NCI-H2227 (cell line): ENCODE measurements at regions not wholly inside any gene's neighbourhood (a gene's known extent, or its start where the extent isn't known, plus 50 kb on each side); places are given as distances from the start of the nearest gene placed in this dataset.
A peak's percentile ranks its signal among the peaks of the same experiment; 100 is the strongest.
"Not testable (repeated sequence)": the region's sequence is repeated elsewhere in the genome, so short reads cannot be mapped to it uniquely, and the experiment has no call there.

Experiments
- DNase-seq: peaks from one replicate; lab custom pipeline; 2025; ENCODE audit not compliant: unreplicated experiment; lab: John Stamatoyannopoulos, UW

- DNase-seq, result peak; percentile 4
Measured at GRCh38 chr4:9604031-9604892, 160.0 kb downstream of the DEFB131A start.

- not testable (repeated sequence) for DNase-seq
Measured at GRCh38 chr4:9604893-9605190, 160.6 kb downstream of the DEFB131A start.

- no peak for DNase-seq
Measured at GRCh38 chr4:9608300-9608699, 164.1 kb downstream of the DEFB131A start.

GRCh38 chr4:9610321-9610720, 166.1 kb downstream of the DEFB131A start:
- not testable (repeated sequence) for DNase-seq

- no peak for DNase-seq
Measured at GRCh38 chr4:9611101-9611500, 166.9 kb downstream of the DEFB131A start.

GRCh38 chr4:9636411-9636810, 145.0 kb upstream of the DRD5 start:
- DNase-seq, result not testable (repeated sequence)

- not testable (repeated sequence) for DNase-seq
Measured at GRCh38 chr4:9659678-9660077, 121.8 kb upstream of the DRD5 start.

GRCh38 chr4:9660955-9661354, 120.5 kb upstream of the DRD5 start:
- DNase-seq, result peak; percentile 6

GRCh38 chr4:9670725-9671124, 110.7 kb upstream of the DRD5 start:
- not testable (repeated sequence) for DNase-seq

- DNase-seq, result not testable (repeated sequence)
Measured at GRCh38 chr4:9677357-9677756, 104.1 kb upstream of the DRD5 start.

- no peak for DNase-seq
Measured at GRCh38 chr4:9679704-9680478, 101.5 kb upstream of the DRD5 start.

GRCh38 chr4:9683174-9683573, 98.3 kb upstream of the DRD5 start:
- not testable (repeated sequence) for DNase-seq

GRCh38 chr4:9685016-9685415, 96.4 kb upstream of the DRD5 start:
- not testable (repeated sequence) for DNase-seq

GRCh38 chr4:9685692-9686091, 95.7 kb upstream of the DRD5 start:
- no peak for DNase-seq

GRCh38 chr4:9690636-9691237, 90.7 kb upstream of the DRD5 start:
- DNase-seq, result not testable (repeated sequence)

- DNase-seq, result peak; percentile 92
Measured at GRCh38 chr4:9691238-9692065, 90.0 kb upstream of the DRD5 start.

GRCh38 chr4:9692791-9693491, 88.5 kb upstream of the DRD5 start:
- DNase-seq, result not testable (repeated sequence)

- DNase-seq, result not testable (repeated sequence)
Measured at GRCh38 chr4:9694403-9694802, 87.0 kb upstream of the DRD5 start.

GRCh38 chr4:9695994-9696393, 85.4 kb upstream of the DRD5 start:
- DNase-seq, result not testable (repeated sequence)

- not testable (repeated sequence) for DNase-seq
Measured at GRCh38 chr4:9696561-9696960, 84.9 kb upstream of the DRD5 start.
